Activated CD4-positive, alpha-beta T cell treated with anti-CD3 and anti-CD28 coated beads, Interleukin-2, Interleukin-4, amounts not matched to agents 100 ng/mL and 50 ng/mL, durations not matched to agents 16 hours and 8 hours (primary cell): ENCODE measurements at regions not wholly inside any gene's neighbourhood (a gene's known extent, or its start where the extent isn't known, plus 50 kb on each side); places are given as distances from the start of the nearest gene placed in this dataset.
"Not testable (repeated sequence)": the region's sequence is repeated elsewhere in the genome, so short reads cannot be mapped to it uniquely, and the experiment has no call there.

Experiments used
- DNase-seq: peaks from one replicate; pipeline ENCODE4 v3.0.0-alpha.2; 2020; ENCODE audit warnings: low spot score

DNA sequence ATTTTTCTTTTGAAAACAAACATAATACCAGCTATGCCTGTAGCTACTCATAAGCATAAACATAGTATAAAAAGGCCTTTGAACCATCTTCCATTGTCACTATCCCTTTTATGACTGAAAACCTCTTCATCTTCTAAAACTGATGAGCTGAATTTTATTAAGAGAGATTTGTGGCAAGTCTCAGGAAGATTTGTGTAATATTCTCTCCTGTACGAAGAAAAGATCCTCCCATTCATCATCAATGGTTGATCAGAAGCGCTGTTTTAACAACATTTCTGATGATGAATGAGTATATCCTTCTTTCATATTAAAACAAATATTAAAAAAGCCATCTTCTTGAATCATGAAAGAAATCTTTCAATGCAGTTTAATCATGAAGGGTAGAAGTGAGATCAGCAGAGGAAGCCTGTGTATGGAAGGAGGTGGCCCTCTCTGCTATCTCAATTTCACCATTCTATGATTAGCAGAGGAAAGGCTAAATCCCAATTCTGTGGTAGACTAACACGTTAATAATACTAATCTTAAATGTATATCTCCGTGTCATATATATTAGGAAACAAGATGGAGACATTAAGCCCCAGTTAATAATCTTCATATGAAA lies 430.2 kb downstream of the FRK start:
- no peak for DNase-seq

DNA sequence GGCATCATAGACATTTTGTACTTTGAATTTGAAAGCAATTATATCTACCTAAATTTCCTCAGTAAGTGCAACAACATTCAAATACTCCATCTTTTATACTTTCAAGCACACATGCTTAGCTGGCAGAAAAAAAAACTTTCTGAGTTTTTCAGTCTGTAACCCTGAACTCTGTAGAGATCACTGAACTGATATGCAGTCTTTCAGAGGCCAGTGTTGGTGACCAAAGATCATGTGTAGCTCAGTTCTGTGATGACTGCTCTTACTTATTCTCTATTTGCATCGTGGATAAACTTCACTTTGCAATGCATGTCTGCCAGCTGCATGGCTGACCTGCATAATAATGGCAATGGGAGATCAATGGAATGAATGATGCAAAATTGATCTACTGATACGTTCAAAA lies 431.3 kb downstream of the FRK start:
- no peak for DNase-seq

DNA sequence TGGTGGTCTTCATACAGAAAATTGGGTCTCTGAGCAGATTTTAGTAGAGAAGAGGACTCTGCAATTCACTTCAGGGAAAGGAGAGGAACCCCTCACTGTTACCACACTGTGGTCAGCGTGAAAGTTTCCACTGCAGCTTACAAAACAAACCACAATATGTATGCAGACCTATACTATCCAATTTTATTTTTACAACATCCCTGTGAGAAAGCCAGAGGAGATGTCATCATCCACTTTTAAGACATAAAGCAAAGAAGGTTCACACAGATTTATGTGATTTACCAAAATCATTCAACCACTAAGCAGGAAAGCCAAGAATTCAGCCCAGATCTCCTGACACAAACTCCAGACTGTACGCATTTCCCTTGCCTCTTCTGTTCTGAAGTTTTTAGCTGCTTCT lies 442.4 kb downstream of the FRK start:
- DNase-seq, result no peak

DNA sequence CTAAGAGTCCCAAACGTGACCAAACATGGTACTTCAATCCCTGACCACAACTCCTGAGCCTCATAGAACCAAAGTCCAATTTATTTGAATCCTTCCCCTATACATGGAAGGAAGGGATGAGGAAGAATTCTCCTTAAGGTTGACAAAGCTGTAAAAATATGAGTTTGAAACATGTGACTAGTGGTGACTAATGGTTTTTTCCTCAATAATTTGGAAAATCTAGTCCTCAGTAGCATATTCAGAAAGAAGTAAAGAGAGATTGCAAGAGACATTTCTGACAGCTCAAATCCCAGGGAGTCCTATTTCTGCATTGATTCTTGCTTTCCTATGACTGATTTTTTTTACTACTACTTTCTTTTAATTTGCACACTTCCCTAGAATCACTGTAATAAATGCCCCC lies 443.7 kb downstream of the FRK start:
- DNase-seq, result no peak

DNA sequence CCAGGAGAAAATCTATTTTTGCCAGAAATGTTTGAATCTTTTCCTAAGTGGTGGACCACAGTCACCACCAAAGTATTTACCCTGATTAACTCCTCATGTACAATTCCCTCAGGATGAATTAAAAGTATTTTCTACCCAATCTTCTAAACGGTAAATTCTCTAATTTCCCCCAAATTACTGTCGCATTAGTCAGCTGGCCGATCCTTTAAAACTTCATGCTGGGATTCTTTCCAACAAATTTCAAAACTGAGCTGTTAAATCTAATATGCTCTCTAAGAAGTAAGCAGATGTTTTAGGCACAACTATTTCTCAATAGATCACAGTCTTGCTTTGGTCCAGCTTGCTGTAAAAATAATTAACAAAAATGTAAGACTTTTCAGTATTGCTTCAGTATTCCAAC lies 447.2 kb downstream of the FRK start:
- no peak for DNase-seq

DNA sequence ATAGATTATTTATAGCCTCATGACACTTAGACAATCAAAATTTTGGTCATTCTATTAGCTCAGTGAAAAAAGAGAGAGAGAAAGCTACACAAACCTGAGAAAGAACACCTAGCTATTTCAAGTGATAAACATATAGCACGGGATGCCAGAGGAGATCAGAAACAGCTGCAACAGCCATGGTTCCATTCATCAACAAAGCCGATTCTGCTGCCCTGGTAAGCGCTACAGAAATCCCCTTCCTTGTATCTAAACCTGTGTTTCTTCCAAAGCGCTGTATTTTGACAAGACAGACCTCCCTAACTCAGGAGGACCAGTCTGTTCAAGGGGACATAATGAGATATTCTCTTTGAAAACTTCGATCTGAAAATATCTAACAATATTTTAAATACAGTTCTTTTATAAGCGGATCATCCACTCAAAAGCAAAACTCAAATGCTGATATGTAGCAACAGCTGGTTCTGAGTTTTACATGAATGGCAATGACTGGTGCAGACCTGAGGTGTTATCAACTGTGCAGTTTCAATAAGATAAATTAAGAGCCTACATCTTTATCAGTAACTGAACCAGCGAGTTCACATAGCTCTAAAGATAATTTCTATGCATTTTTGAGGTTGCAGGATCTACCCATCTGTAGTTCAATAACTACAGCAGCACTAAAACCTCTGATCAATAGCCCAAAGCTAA lies 447.8 kb downstream of the FRK start:
- DNase-seq, result no peak

DNA sequence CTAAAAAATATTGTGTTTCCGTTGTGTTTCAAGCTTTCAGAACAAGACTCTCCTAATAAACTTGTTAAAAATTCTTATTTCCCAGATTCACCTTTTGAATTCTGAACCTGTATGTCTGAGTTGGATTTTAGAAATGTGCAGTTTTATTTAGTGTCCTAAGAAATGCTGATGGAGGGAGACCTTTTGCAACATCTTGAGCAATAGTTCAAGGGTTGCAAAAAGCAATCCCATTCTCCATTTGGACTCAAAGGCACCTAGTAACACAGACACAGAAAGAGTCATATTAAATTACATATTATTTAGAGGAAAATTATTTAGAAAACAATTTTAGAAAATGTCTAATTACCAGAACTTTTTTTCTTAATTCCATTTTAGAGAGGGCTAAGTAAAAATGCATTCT lies 448.5 kb downstream of the FRK start:
- no peak for DNase-seq

DNA sequence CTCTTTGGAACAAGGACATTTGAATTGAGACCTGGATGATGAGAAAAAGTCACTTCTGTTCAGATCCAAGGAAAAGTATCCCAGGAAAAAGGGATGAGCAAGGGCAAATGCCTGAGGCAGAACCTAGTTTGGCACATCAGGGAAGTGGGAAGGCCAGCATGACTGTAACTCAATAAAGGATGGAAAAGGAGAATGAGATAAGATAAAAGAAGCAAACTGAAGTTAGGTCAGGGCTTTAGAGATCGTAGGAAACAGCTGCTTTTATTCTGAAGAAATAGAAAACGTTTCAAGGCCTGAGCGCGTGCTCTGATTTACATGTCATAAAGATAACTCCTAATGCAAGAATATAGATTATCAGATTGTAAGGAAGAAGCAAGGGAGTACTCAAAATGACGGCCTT lies 450.0 kb downstream of the FRK start:
- DNase-seq, result no peak

DNA sequence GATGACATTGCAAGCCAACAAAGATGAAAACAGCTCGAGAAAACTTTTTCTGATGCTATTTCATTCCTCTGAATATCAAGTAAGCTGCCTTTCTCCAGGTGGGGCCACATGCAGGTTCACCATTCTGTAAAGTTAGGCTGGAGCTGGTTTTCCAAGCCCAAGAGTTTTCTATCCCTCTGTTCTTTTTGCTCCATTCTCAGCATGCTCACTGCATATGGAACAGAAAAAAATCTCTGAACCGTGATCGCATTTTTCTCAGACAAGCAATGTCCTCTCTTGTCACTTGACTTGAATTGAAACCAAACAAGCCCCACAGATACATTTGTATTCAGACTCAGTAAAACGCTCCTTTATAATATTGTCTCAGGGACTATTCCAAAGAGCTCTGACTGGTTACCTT lies 451.6 kb downstream of the FRK start:
- no peak for DNase-seq

DNA sequence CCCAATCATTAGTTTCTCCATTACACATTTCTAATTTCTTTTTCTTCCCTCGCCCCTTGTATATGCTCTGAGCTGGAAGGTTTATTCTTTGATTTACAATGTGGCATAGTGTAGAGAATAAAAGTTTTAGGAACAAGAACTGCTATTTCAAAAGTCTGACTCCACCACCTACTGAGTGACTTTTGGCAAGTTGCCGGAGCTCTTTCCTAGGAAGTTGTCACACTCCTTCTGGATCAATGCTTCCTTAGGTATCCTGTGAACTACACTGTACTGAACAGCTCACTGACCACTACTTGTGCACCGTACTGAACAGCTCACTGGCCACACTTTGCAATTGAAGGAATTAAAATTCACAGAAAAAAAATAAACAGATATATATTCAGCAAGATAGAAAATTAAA lies 458.2 kb downstream of the FRK start:
- DNase-seq, result no peak

DNA sequence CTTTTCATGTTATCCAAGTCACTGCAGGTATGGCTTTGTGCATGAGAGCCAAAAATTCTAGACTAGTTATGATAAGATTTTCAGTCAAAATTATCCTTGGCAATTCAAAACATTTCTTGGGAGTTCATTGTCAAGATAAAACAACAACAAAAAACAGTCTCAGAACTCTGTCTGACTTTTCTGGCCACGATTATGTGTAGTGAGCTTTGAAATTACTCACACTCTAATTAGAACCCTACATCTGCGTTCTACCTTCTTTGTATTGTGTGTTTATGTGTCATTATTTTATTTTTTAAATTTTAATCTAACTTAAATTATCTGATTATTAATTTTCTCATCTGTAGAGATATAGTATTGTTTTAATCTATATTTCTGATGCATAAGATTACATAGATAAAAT lies 459.2 kb downstream of the FRK start:
- DNase-seq, result no peak

DNA sequence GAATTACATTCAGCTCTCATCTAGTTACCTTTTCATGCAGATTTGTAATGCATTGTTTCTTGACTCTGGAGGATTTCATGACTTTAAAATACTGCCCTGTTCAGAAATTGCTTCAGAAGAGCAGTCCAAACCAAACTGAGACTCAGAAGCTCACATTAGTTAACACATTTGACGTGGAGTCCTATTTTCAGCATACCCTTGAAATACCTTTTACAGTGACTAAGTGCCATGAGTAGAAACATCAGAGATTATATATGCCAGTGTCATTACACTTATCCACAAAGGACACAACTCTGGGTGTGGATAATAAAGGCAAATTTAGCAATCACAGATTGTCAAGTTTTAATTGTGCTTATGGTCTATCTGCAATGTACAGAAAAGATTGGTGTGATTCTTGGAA lies 459.6 kb downstream of the FRK start:
- DNase-seq, result no peak

DNA sequence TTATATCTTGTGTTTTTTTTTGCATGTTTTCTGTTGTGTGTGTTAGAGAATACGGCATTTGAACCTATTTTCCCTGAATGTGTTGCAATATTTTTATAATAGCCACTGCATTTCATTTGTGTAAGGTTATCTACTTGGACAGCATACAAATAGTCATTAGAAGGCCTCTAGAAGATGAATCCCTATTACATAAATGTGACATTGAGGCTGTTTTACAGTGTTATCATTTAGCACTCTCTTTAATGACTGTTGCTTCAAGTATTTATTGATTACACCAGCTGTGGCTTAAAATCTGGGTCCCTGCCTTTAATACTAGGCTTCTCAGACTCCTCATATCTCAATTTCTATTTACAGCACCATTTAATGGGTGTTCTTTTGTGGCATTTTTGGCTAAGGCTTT lies 465.8 kb downstream of the FRK start:
- no peak for DNase-seq

DNA sequence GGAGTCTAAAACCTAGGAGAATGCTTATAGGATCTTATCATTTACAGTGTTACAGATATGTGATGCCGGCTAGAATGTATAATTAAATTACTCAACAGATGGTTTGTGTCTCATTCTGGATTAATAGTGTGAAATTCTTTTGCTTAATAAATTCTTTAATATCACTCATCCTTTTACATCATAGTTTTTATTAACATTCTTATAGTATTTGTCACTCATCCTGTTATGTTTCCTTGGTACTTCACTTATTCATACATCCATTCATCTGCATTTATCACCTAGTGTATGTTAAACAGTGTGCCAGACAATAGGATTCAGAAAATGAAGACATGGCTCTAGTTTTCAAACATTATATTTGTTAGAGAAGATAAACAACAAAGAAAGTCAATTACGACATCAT lies 468.7 kb downstream of the FRK start:
- DNase-seq, result no peak

DNA sequence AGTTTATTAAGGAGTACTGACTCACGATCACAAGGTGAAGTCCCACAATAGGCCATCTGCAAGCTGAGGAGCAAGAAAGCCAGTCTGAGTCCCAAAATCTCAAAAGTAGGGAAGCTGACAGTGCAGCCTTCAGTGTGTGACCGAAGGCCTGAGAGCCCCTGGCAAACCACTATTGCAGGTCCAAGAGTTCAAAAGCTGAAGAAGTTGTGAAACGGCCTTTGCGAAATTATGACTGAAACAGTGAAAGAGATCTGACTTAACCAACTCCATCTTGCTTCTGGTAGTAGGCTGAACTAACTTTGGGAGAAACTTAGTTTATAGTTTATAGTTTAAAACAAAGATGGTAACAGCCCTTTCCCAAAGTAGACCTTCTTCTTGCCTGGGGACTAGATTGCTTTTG lies 471.6 kb downstream of the FRK start:
- not testable (repeated sequence) for DNase-seq

DNA sequence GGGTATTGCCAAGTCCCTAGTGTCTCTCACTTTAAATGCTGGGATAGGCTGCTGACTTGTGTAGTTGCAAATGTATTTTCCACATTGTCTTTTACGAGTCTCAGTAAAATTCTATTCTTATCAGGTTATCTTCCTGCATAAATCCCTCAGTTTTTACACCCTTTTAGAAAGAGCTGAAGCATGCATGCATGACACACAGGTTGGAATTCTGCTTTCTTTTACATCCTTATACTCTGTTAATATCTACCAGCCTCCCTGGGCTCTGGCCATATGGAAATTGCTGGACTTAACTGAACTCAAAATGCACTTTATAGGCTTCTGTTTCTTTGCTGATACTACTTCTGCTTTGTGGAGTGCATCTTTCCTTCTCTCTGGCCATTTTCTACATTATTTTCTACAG lies 477.4 kb downstream of the FRK start:
- DNase-seq, result no peak

DNA sequence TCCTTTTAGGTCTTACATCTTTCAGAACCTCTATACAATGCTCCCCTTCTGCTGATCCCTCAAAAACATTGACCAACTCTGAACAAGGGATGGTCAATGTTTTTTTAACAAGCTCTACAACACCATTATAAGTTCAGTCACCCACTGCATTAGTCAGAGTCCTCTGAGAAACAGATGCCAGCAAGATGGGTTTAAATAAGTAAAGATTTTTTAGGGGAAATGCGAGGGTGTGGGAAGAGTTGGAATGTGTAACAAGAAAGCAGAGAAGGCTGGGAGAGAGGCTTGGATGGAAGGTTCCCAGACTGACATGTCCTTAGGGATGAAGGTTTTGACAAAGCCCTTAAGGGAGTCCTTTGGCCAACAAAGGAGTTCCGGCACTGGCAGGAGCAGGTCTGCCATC lies 478.3 kb downstream of the FRK start:
- no peak for DNase-seq

DNA sequence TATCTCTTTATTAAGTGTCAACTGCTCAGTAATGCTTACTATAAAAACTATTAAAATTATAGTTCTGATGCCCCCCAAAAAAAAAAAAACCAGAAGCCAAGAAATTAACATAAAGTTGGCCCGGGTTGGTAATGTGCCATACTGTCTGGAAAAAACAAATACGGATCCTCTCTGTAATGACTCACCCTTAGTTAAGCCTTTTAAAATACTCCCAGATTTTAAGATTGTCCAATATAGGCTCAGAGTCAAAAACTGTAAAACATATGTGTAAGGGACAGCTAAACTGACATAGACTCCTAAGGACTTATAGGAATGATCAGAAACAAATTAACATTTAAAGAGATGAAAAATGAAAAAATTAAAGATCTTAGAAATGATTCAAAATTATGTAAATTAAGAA lies 481.1 kb downstream of the FRK start:
- not testable (repeated sequence) for DNase-seq

DNA sequence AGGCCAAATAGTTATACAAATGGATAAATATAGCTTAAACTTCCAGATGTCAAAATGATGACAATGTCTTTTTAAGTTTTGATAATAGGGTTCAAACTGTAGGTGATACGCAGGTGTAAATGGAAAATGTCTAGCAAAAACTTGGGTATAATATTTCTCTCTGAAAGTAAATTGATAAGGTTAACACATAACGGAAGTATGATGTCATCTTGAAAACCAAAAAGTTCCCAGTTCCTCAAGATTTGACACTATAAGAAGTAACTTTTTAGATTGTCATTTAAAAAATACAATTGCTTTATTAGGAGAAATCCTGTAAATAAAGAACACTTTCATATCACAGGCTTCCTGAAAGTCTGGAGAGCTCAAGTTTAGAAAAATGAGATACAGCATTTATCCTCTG lies 483.4 kb downstream of the FRK start:
- DNase-seq, result no peak

DNA sequence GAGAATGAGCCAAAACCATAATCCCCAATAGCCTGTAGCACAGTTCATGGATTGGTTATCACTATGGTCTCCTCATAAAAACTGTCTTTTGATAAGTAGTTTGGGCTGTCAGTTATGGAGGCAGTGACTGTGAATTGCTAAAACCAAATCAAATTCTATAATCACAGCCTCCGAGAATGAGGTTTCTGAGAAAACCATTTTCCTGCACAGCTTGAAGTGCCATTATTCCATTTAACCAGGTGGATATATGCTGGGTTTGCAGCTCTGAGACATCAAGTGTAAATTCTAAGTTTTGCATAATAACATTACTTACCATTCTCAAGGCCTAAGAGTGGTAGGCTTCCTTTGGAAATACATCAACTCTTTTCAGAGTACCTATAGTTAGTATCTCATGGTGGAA lies 485.4 kb downstream of the FRK start:
- DNase-seq, result no peak

DNA sequence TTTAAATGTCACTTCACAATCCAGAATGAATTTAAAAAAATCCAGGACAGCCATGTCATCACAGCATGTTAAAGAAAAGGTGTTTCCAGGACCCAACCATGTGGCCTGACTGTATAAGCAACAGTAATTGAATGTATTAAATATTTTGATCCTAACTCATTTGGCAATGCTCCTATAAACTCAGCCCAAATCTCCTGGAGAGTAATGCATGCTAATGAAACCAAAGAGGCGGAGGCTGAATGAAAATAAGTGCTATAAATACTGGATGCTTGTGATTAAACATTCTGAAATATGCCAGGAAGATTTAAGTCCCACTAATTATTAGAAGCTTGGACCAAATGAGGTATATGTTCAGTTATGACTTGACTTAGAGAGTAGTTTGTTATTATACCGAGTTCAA lies 486.8 kb downstream of the FRK start:
- no peak for DNase-seq

DNA sequence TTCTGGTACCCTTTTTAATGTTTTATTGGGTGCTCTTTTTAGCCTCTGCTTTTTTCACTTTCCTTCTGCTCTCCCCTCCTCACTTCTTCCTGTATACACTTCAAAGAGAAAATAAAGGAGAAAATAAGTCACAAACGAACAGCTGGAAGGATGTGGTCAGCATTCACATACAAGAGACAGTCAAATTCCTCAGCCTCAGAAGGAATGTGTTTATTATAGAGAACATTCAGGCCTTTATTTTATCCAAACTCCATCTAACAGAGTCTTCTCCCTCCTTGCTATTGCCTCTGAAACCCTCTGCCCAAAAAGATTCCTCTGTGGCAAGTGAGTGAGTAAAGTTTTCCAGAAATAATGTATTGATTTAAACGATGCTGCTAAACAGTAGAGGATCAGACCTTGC lies 490.4 kb downstream of the FRK start:
- no peak for DNase-seq

DNA sequence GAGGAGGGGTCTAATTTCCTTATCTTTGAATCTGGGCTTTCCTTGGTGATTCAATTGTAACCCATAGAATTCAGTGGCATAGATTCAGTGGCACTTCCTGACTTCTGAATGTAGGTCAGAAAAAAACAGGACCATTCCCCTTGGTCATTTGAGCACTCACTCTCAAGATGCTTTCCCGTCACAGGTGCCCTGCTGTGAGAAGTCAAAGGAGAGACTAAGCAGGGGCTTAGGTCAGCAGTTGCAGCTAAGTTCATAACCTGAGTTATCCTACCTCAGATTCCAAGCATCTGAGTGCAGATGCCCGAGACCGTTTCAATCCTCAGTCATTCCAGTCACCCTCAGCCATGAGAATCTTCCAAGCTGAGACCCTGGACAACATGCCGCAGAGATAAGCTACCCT lies 506.6 kb downstream of the FRK start:
- DNase-seq, result no peak

DNA sequence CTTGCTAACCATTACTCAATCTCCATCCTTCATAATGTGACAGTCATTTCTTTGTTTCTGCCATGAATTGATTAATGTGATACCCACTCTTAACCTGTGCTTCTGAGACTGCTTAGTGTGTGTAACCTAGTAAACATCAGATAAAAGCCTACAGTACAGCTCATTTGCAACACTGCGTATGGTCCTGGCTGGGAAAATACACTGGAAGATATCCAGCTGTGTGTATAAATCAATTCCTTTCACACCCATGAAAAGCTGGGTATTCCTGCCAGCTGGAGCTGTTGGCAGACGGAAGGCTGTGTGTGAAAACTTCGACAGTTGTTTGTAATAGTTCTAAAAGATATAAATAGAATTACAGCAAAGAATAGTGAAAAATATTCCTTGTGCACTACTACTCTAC lies 509.2 kb downstream of the FRK start:
- DNase-seq, result no peak

DNA sequence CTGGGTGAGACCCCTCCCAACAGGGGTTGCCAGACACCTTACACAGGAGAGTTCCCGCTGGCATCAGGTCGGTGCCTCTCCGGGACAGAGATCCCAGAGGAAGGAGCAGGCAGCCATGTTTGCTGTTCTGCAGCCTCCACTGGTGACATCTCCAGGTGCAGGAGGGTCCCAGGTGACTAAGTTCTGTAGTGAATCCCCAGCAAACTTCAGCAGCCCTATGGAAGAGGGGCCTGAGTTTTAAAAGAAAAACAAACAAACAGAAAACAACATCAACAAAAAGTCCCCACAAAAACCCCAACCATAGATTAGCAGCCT lies 515.1 kb downstream of the FRK start:
- no peak for DNase-seq
